OCI-LY3 (cell line): ENCODE measurements at regions not wholly inside any gene's neighbourhood (a gene's known extent, or its start where the extent isn't known, plus 50 kb on each side); places are given as distances from the start of the nearest gene placed in this dataset.

Source experiments
- H2AFZ ChIP-seq: fragments of 200-600, 300-600 bp; shearing (Covaris generic); 2 replicates; pipeline ENCODE4 v1.6.0; 2014; ENCODE audit warnings: antibody characterized with exemption, low read depth, low read length
- H3K27ac ChIP-seq: fragments of 200-600, 300-600 bp; sonication (generic); 2 replicates; pipeline ENCODE4 v1.5.1; 2014; ENCODE audit warnings: mild to moderate bottlenecking, low read length, moderate library complexity, mixed read lengths
- H3K27me3 ChIP-seq: fragments of 200-600, 300-600 bp; sonication (generic); 2 replicates; pipeline ENCODE4 v1.6.1; 2014; ENCODE audit warnings: low read depth, low read length, mixed read lengths
- H3K36me3 ChIP-seq: fragments of 200-600, 300-600 bp; sonication (generic); replicated peaks from 2 replicates; pipeline ENCODE3; 2014; ENCODE audit warnings: low read depth, low read length, mixed read lengths
- H3K4me1 ChIP-seq: fragments of 300-600, 200-600 bp; sonication (generic); 2 replicates; pipeline ENCODE4 v1.6.1; 2014; ENCODE audit warnings: low read length, mixed read lengths
- H3K4me2 ChIP-seq: fragments of 200-600, 300-600 bp; sonication (generic); 2 replicates; pipeline ENCODE4 v1.6.1; 2014; ENCODE audit warnings: low read length, mixed read lengths
- H3K4me3 ChIP-seq: fragments of 300-600, 200-600 bp; sonication (generic); 2 replicates; pipeline ENCODE4 v1.5.1; 2014; ENCODE audit warnings: antibody characterized with exemption, mild to moderate bottlenecking, low read length, moderate library complexity
- H3K79me2 ChIP-seq: fragments of 300-600, 200-600 bp; shearing (Covaris generic); 2 replicates; pipeline ENCODE4 v1.6.1; 2014; ENCODE audit warnings: mild to moderate bottlenecking, low read length, mixed read lengths
- H3K9ac ChIP-seq: fragments of 300-600, 200-600 bp; shearing (Covaris generic); 2 replicates; pipeline ENCODE4 v1.6.0; 2014; ENCODE audit warnings: mild to moderate bottlenecking, low read length, moderate library complexity
- H3K9me3 ChIP-seq: fragments of 200-600, 300-600 bp; shearing (Covaris generic); 2 replicates; pipeline ENCODE4 v1.6.1; 2014; ENCODE audit warnings: low read length, mixed read lengths; ENCODE audit not compliant: insufficient read depth
- H4K20me1 ChIP-seq: fragments of 200-600, 300-600 bp; sonication (generic); 2 replicates; pipeline ENCODE4 v1.6.1; 2016; ENCODE audit warnings: low read length, mixed read lengths; ENCODE audit not compliant: insufficient read depth
- CTCF ChIP-seq: fragments of 200-600, 300-600 bp; sonication (generic); IDR thresholded peaks from 2 replicates; pipeline ENCODE4 v1.5.1; 2014; ENCODE audit warnings: antibody characterized with exemption, low read length, low read depth
- EZH2phosphoT487 ChIP-seq: fragments of 200-600 bp; shearing (Covaris generic); IDR thresholded peaks from 2 replicates; pipeline ENCODE4 v1.6.1; 2018; ENCODE audit warnings: antibody characterized with exemption, mixed run types, low read depth

GRCh38 chrX:134186362-134187121 lies 50.4 kb upstream of the CCDC160 start:
- Histone ChIP-seq H3K9me3 (no peaks in the 10 kb centered on the region), H3K4me3 (no peak overlapping the region), H2AFZ (no peak overlapping the region), H3K4me1 (peaks cover 9% of the 10 kb centered on the region), H4K20me1 (no peaks in the 10 kb centered on the region), H3K79me2 (no peaks in the 10 kb centered on the region), H3K27ac (no peak overlapping the region), H3K4me2 (peak overlapping the region; percentile 49), H3K9ac (no peak overlapping the region), H3K27me3 (peaks cover 37% of the 10 kb centered on the region), H3K36me3 (no peaks in the 10 kb centered on the region)
- TF ChIP-seq CTCF (0 out of 2 replicates have a peak, but pooled peaks have one; percentile 20), EZH2phosphoT487 (no peak)
